ENCODE measurements at regions not wholly inside any gene's neighbourhood (a gene's known extent, or its start where the extent isn't known, plus 50 kb on each side); places are given as distances from the start of the nearest gene placed in this dataset.
A peak's percentile ranks its signal among the peaks of the same experiment; 100 is the strongest.

- POLR2A ChIA-PET, result no interaction called here
- DNase-seq (ENCODE audit: low read depth in 1 of 2, low spot score in 1 of 2), result no peak
- no peak overlapping the region for H3K27ac ChIP-seq
- CTCF ChIA-PET, result interaction anchor here (0.7 to 1.3 kb wide), 2 partner anchors 17 to 72 kb away, joined by 3 to 4 read pairs; no protein-coding TSS in a partner anchor
- H3K4me1 ChIP-seq, result no peaks in the 10 kb centered on the region
- 7% methylated on average over 2 of the region's 2 CpGs for WGBS (ENCODE audit: missing lambda C conversion rate)
- no peak for TF ChIP-seq SMC3 (IDR thresholded peaks at IDR 0.05)
- no peak for TF ChIP-seq TFCP2L1 (CRISPR knock-in tag; IDR thresholded peaks at IDR 0.05)
- no peaks in the 10 kb centered on the region for H3K9me3 ChIP-seq
- no peak overlapping the region for H3K4me2 ChIP-seq
- FAIRE-seq, result no peak
- no peak for ATAC-seq
- H3K4me3 ChIP-seq, result no peak overlapping the region
These were observed 125.4 kb upstream of the CDK13 start for GRCh38 chr7:39824456-39825200.

GRCh38 chr7:39825401-39825980 is 124.6 kb upstream of the CDK13 start:
- CTCF ChIA-PET, result interaction anchor here (1.3 kb wide), 1 partner anchor 71 kb away, joined by 4 read pairs; no protein-coding TSS in a partner anchor
- Histone ChIP-seq H3K4me3 (no peak overlapping the region), H3K27ac (no peak overlapping the region), H3K4me2 (no peak overlapping the region), H3K4me1 (no peaks in the 10 kb centered on the region), H3K9me3 (no peaks in the 10 kb centered on the region)
- no peak for TF ChIP-seq ZFP36 (IDR thresholded peaks at IDR 0.05; ENCODE audit: borderline replicate concordance, partially characterized antibody)
- TF ChIP-seq EHMT2 (IDR thresholded peaks at IDR 0.05; ENCODE audit: low read depth), result no peak
- TF ChIP-seq USF2 (IDR thresholded peaks at IDR 0.05), result no peak
- no peak for TF ChIP-seq HEYL (CRISPR knock-in tag; IDR thresholded peaks at IDR 0.05)
- 6% methylated on average over 6 of the region's 6 CpGs for WGBS (ENCODE audit: missing lambda C conversion rate)
- FAIRE-seq, result no peak
- DNase-seq (ENCODE audit: low read depth in 1 of 2, low spot score in 1 of 2), result no peak
- ATAC-seq, result peak in 1 of 2 experiments; percentile 30; a peak in 1 of 6 replicates
- POLR2A ChIA-PET, result no interaction called here

GRCh38 chr7:39826166-39826565 is 123.9 kb upstream of the CDK13 start:
- 38% methylated on average over 2 of the region's 2 CpGs for WGBS (ENCODE audit: missing lambda C conversion rate)
- no peak for ATAC-seq
- TF ChIP-seq MAFK (IDR thresholded peaks at IDR 0.05; ENCODE audit: partially characterized antibody) (no peak), POLR2AphosphoS2 (conservative IDR thresholded peaks at IDR 0.05; ENCODE audit: low read length) (no peak), USF2 (IDR thresholded peaks at IDR 0.05) (no peak), HOXB13 (CRISPR knock-in tag; IDR thresholded peaks at IDR 0.05; ENCODE audit: low read depth) (no peak), KDM5A (IDR thresholded peaks at IDR 0.05) (no peak), JUNB (IDR thresholded peaks at IDR 0.05) (no peak), HOXB5 (CRISPR knock-in tag; IDR thresholded peaks at IDR 0.05) (no peak), CEBPB (IDR thresholded peaks at IDR 0.05) (no peak), ZNF302 (CRISPR knock-in tag; IDR thresholded peaks at IDR 0.05) (no peak)
- ChIA-PET CTCF (interaction anchor here (1.3 kb wide), 1 partner anchor 70 kb away, joined by 4 read pairs; no protein-coding TSS in a partner anchor), POLR2A (no interaction called here)
- no peak for DNase-seq (ENCODE audit: low read depth in 1 of 2, low spot score in 1 of 2)
- no peak overlapping the region for H3K4me3 ChIP-seq
- no peaks in the 10 kb centered on the region for H3K9me3 ChIP-seq
- no peaks in the 10 kb centered on the region for H3K4me1 ChIP-seq
- H3K27ac ChIP-seq, result no peak overlapping the region
- H3K4me2 ChIP-seq, result no peak overlapping the region
- FAIRE-seq, result no peak

GRCh38 chr7:39827571-39827970 is 122.5 kb upstream of the CDK13 start:
- no peaks in the 10 kb centered on the region for H3K9me3 ChIP-seq
- no peak for TF ChIP-seq GATA3 (IDR thresholded peaks at IDR 0.05; ENCODE audit: borderline replicate concordance)
- TF ChIP-seq REST (IDR thresholded peaks at IDR 0.05), result no peak
- no peak for TF ChIP-seq HMGXB4 (CRISPR knock-in tag; IDR thresholded peaks at IDR 0.05; ENCODE audit: borderline replicate concordance)
- TF ChIP-seq POLR2AphosphoS2 (conservative IDR thresholded peaks at IDR 0.05; ENCODE audit: low read length), result no peak
- no peak for TF ChIP-seq CBX8 (IDR thresholded peaks at IDR 0.05)
- no peak for TF ChIP-seq MAFK (IDR thresholded peaks at IDR 0.05; ENCODE audit: partially characterized antibody)
- no peak for TF ChIP-seq JUN (IDR thresholded peaks at IDR 0.05)
- TF ChIP-seq RCOR1 (IDR thresholded peaks at IDR 0.05; ENCODE audit: low read depth, low read length), result no peak
- TF ChIP-seq FOSL2 (IDR thresholded peaks at IDR 0.05), result no peak
- TF ChIP-seq FOSL2 (CRISPR knock-in tag; IDR thresholded peaks at IDR 0.05), result no peak
- no peak for TF ChIP-seq FOXS1 (CRISPR knock-in tag; IDR thresholded peaks at IDR 0.05)
- TF ChIP-seq TFCP2L1 (CRISPR knock-in tag; IDR thresholded peaks at IDR 0.05), result no peak

More at GRCh38 chr7:39827571-39827970, 122.5 kb upstream of the CDK13 start:
- POLR2A ChIA-PET, result no interaction called here
- H3K4me1 ChIP-seq, result no peaks in the 10 kb centered on the region
- no peak overlapping the region for H3K4me2 ChIP-seq
- DNase-seq (ENCODE audit: low read depth in 1 of 2, low spot score in 1 of 2) (no peak), FAIRE-seq (no peak), ATAC-seq (no peak)
- 0% methylated on average over 2 of the region's 2 CpGs for WGBS (ENCODE audit: missing lambda C conversion rate)
- no peak overlapping the region for H3K27ac ChIP-seq
- CTCF ChIA-PET, result no interaction called here
- no peak overlapping the region for H3K4me3 ChIP-seq
